ENCODE measurements at regions not wholly inside any gene's neighbourhood (a gene's known extent, or its start where the extent isn't known, plus 50 kb on each side); places are given as distances from the start of the nearest gene placed in this dataset.
"Not testable (repeated sequence)": the region's sequence is repeated elsewhere in the genome, so short reads cannot be mapped to it uniquely, and the experiment has no call there.

DNA sequence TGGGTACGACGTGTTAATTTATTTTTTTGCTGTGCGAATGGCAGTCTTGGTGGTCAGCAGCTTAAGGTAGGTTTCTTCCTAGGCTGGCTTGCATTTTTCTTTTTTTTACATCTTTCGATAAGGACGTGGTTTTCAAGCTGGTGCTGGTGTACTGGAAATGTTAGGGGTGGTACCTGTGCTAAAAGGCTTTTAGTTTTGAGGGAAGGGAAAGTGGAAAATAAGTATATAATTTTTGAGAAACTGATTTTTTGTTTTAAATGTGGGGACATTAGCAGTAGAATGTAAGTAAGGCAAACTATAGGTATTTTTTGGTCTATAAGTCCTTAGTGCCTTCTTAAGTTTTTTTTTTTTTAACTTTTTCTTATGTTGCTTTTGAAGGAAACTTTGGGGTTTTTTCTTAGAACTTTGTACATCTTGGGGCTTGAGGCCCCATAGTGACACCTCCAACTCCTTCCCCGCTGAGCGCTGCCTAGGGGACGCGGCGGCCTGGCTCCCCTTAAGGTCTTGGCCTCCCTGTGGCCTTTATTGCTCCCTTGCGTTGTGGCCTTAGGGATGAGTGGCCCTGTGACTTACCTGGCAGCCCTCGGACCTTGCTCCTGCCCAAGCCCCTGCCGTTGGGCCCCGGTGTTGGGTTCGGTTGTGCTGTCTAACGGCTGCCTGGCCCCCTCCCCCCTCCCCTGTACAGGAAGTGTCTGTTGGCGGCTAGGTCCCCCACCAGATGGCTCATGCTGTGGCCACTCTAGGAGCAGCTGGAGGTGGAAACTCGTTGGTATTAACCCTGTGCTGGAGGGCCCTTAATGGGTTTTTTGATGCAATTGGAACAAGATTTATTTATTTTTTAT lies 88.0 kb upstream of the RPRML start:
- peak; percentile 41 for DNase-seq (ENCODE audit: low read depth)

DNA sequence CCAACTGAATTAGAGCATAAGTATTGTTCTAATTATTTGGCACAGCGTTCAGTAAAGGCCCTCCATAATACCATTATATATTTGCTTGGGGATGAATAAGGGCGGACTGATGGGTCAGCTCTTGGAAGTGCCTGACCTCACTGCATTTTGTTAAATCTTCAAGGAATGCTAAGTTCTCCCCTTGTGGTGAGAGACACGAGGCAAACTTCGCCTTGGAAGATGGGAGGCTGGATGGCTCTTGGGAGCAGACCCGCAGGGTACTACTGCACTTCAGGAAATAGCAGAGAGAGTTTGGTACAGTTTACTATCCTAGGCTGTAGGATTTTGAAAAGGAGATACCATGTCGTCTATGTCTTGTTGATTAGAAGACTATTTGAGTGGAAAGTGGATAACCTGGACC lies 87.0 kb upstream of the RPRML start:
- DNase-seq (ENCODE audit: low read depth): no peak

DNA sequence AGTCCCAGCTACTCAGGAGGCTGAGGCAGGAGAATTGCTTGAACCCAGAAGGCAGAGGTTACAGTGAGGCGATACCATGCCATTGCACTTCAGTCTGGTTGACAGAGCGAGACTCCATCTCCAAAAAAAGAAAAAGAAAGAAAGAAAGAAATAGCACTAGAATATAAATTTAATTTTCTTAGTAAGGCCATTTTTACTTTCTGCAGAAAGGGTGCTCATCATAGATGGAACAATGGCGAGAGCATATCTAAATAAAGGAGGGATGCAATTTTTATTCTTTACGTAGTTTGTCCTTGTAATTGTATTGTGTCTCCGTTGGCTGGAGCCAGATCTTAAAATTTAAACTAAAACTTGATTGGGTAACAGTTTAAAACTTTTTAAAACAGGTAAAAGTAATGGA lies 85.6 kb upstream of the RPRML start:
- no peak for DNase-seq (ENCODE audit: low read depth)

DNA sequence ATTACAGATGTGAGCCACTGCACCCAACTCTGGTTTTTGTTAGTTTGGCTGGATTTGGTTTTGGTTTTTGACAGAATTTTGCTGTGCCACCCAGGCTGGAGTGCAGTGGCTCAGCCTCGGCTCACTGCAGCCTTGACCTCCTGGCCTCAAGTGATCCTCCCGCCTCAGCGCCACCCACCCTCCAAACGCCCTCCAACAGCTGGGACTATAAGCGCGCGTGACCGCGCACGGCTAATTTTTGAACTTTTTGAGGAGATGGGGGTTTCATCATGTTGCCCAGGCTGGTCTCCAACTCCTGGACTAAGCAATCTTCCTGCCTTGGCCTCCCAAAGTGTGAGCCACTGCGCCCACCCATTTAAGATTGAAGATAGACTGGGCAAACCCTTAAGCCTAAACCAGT lies 84.4 kb upstream of the RPRML start:
- no peak for DNase-seq (ENCODE audit: low read depth)

DNA sequence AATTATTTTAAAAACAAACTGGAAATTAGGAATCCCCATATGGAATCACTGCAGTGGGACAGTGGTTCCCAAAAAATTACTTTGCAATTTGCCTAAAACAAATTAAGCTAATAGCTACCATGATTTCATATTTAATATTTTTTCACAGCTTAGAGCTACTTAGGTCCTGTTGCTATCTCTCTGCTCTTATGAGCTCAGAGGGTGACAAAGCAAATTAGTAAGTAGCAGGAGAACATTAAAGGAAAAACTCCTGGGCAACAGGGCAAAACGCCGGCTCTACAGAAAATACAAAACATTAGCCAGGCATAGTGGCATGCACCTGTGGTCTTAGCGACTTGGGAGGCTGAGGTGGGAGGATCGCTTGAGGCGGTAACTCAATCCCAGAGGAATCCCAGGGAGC lies 83.8 kb upstream of the RPRML start:
- DNase-seq (ENCODE audit: low read depth): not testable (repeated sequence)

DNA sequence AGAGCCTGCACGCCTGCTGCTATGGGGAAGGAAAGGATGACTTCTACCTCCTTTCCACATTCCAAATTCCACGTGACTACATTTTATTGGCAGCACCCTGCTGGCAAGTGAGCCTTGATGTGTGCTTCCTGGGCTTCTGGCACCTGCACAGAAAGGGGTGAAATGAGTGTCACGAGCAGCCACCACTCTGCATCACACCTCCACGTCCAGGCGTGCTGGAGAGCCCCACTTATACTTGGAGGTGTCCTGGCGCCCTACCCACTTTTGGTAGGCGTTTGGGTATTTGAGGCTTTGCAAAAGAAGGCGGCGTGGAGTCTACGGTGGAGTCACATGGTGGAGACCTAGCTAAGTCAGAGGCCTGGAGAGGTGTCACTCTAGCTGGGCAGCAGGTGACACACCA lies 81.0 kb upstream of the RPRML start:
- not testable (repeated sequence) for DNase-seq (ENCODE audit: low read depth)

DNA sequence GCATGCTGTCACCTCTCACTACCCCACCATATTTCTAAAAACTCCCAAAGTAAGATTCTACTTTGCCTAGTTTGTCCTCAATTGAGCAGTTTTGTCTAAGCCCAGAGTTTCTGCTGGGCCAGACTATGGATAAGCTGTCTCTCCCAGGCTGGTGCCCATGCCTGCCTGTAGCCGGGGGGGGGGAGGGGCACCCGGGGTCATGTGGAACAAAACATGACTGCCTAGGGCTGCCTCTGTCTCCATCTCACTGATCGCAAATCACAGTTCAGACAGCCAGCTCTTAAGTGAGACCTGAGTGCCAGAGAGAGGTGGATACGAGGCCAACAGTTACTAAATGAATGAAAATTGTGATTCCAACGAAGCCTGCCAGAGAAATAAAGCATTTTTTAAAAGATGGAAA lies 78.8 kb upstream of the RPRML start:
- no peak for DNase-seq (ENCODE audit: low read depth)

DNA sequence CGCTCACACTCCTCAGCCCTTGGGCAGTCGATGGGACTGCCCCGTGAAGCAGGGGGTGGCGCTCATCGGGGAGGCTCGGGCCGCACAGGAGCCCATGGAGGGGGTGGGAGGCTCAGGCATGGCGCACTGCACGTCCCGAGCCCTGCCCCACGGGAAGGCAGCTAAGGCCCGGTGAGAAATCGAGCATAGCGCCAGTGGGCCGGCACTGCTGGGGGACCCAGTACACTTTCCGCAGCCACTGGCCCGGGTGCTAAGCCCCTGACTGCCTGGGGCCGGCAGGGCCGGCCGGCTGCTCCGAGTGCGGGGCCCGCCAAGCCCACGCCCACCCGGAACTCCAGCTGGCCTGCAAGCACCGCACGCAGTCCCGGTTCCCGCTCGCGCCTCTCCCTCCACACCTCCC lies 78.2 kb upstream of the RPRML start:
- not testable (repeated sequence) for DNase-seq (ENCODE audit: low read depth)

DNA sequence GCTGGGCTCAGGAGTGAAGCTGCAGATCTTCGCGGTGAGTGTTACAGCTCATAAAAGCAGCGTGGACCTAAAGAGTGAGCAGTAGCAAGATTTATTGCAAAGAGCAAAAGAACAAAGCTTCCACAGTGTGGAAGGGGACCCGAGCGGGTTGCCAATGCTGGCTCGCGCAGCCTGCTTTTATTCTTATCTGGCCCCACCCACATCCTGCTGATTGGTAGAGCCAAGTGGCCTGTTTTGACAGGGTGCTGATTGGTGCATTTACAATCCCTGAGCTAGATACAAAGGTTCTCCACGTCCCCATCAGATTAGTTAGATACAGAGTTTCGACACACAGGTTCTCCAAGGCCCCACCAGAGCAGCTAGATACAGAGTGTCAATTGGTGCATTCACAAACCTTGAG lies 77.6 kb upstream of the RPRML start:
- DNase-seq (ENCODE audit: low read depth): not testable (repeated sequence)

Data from stimulated activated CD8-positive, alpha-beta memory T cell treated with anti-CD3 and anti-CD28 coated beads, Interleukin-15, amount 100 ng/mL, for 24 hours (primary cell).